ENCODE measurements at regions not wholly inside any gene's neighbourhood (a gene's known extent, or its start where the extent isn't known, plus 50 kb on each side); places are given as distances from the start of the nearest gene placed in this dataset.

- no peak for TF ChIP-seq POLR2A (IDR thresholded peaks at IDR 0.05)
- TF ChIP-seq, protein P1, sequence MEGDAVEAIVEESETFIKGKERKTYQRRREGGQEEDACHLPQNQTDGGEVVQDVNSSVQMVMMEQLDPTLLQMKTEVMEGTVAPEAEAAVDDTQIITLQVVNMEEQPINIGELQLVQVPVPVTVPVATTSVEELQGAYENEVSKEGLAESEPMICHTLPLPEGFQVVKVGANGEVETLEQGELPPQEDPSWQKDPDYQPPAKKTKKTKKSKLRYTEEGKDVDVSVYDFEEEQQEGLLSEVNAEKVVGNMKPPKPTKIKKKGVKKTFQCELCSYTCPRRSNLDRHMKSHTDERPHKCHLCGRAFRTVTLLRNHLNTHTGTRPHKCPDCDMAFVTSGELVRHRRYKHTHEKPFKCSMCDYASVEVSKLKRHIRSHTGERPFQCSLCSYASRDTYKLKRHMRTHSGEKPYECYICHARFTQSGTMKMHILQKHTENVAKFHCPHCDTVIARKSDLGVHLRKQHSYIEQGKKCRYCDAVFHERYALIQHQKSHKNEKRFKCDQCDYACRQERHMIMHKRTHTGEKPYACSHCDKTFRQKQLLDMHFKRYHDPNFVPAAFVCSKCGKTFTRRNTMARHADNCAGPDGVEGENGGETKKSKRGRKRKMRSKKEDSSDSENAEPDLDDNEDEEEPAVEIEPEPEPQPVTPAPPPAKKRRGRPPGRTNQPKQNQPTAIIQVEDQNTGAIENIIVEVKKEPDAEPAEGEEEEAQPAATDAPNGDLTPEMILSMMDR (IDR thresholded peaks at IDR 0.05): no peak
Measured at GRCh38 chr2:76326636-76327035, 615.9 kb upstream of the GCFC2 start.
